ENCODE measurements at regions not wholly inside any gene's neighbourhood (a gene's known extent, or its start where the extent isn't known, plus 50 kb on each side); places are given as distances from the start of the nearest gene placed in this dataset.

DNA sequence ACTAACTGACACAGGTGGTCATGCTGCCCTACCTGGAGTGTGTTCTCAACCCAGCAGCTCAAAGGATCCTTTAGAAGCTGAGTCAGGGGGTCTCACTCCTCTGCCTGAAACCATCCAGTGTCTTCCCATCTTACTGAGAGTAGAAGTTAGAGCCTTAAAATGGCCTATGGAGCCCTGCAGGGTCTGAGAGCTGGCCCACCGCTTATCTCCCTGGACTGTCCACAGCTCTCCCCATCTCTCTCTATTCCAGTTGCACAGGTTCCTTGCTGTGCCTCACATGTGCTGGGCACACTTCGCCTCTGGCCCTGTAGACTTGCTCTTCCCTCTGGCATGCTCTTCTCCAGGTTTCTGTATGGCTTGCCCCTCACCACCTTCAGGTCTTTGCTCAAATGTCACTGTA is 148.6 kb upstream of the CACNA1E start:
- TF ChIP-seq GATA2 (IDR thresholded peaks at IDR 0.05; ENCODE audit: low read depth, low read length) = no peak
- no peak for TF ChIP-seq GATA3 (IDR thresholded peaks at IDR 0.05; ENCODE audit: low read depth, low read length)

Data from SH-SY5Y (cell line).